NCI-H1048 (cell line): ENCODE measurements at regions not wholly inside any gene's neighbourhood (a gene's known extent, or its start where the extent isn't known, plus 50 kb on each side); places are given as distances from the start of the nearest gene placed in this dataset.

Source experiments
- DNase-seq: peaks from one replicate; lab custom pipeline; 2025; lab: John Stamatoyannopoulos, UW

- no peak for DNase-seq
Observed at GRCh38 chr1:181430015-181430885, 53.1 kb upstream of the CACNA1E start.
